ENCODE measurements at regions not wholly inside any gene's neighbourhood (a gene's known extent, or its start where the extent isn't known, plus 50 kb on each side); places are given as distances from the start of the nearest gene placed in this dataset.

GRCh38 chr2:57793310-57793709 lies 253.3 kb upstream of the VRK2 start (continued):
- no peak for TF ChIP-seq CHD7 (IDR thresholded peaks at IDR 0.05; ENCODE audit: insufficient replicate concordance, low read length)
- no peak for TF ChIP-seq RAD21 (IDR thresholded peaks at IDR 0.05 in 1 of 2, conservative IDR thresholded peaks at IDR 0.05 in 1 of 2; ENCODE audit: low read depth in 2 of 2, low read length in 2 of 2)
- no peak for TF ChIP-seq TAF1 (IDR thresholded peaks at IDR 0.05; ENCODE audit: low read depth, low read length)
- TF ChIP-seq RFX5 (IDR thresholded peaks at IDR 0.05; ENCODE audit: borderline replicate concordance, low read depth, low read length), result no peak

Measured in H1 (cell line).